ENCODE measurements at regions not wholly inside any gene's neighbourhood (a gene's known extent, or its start where the extent isn't known, plus 50 kb on each side); places are given as distances from the start of the nearest gene placed in this dataset.
"Not testable (repeated sequence)": the region's sequence is repeated elsewhere in the genome, so short reads cannot be mapped to it uniquely, and the experiment has no call there.

DNA sequence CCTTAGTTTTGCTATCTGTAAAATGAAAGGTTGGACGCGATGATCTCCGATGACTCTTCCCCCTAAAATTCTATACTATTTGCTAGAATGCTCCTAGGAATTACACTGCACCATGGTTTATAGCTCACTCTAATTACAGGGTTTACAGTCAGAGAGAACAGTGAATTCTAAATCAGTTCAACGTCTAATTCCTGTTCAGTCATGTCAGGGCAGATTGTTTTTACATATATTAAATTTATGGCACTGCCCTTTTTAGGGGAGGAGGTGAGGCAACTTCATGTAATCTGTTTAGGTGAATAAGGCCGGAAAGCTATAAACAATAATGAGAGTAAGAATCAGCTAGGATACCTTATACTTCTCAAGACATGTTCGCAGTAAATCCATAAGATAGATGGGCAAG is 293.9 kb downstream of the BAMBI start:
- DNase-seq, result no peak

DNA sequence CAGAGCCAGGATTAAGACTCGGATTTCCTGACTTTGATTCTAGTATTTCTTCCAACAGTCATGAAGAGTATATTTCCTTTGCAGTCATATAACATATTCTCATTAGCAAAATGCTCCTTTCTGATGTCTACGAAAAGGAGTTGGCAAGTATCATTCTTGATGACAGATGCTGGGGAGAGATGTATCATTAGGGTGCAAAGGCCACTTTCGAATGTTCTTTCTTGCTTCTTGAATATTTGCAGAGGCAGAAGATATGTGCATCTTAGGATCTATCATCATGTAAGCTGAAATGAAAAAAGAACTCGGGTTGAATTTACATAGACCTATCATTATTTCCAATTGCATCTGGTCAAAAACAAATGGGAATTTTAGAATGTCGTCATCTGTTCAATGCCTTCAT is 294.4 kb downstream of the BAMBI start:
- no peak for DNase-seq

DNA sequence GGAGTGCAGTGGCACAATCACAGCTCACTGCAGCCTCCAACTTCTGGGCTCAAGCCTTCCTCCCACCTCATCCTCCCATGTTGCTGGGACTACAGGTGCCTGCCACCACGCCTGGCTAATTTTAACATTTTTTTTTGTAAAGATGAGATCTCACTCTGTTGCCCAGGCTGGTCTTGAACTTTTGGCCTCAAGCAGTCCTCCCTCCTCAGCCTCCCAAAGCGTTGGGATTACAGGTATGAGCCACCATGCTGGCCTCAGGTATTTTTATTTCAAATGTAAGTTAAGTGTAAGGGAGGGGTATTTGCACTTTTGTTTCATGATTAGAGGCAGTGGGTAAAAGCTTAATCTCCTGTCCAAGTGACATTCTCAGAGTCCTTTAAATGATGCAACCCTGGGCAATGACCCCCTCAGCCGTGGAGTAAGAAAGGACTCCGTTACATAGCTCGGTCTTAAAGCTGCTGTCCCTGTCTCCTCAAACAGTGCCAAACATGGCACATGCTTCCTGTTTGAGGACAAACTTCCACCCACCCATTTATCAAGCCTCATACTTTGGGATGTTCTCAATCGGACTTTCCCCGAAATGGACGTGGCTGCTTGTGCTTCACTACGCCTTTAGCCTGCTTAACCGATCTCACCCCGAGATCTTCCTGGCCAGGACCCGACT is 296.1 kb downstream of the BAMBI start:
- no peak for DNase-seq

DNA sequence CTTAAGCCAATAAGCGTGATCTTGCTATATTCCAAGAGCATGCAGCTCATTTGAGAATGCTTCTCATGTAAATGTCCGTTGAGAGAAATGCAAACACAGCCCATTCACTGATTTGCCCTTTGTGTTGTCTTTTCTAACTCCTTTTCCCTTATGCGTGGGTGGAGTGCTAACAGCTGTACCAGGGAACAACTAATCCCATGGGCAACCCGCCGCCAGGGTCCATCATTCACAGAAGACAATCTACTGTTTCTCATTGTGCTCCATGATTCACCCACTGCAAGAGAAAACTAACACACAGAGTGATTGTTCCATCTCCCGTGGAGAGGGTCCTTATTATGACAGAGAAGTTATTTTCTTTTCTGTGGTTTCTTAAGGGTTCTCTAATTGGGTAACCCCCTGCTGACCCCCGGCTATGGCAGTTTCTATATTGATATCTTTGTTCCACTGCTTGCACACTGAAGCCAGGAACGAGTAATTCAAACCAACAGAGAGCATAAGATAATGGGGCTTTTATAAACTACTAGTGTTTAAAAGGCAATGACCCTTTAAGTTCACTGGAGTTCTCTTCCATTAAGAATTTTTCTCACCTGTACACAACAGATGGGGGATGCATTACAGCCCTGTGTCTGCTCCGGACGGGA is 298.7 kb downstream of the BAMBI start:
- DNase-seq, result no peak

DNA sequence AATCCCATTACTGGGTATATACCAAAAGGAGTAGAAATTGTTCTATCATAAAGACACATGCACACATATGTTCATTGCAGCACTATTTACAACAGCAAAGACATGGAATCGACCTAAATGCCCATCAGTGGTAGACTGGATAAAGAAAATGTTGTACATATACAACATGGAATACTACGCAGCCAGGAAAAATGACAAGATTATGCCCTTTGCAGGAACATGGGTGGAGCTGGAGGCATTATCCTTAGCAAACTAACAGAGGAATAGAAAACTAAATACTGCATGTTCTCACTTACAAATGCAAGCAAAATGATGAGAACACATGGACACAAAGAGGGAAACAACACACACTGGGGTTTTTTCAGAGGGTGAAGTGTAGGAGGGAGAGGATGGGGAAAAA is 300.2 kb downstream of the BAMBI start:
- no peak for DNase-seq

DNA sequence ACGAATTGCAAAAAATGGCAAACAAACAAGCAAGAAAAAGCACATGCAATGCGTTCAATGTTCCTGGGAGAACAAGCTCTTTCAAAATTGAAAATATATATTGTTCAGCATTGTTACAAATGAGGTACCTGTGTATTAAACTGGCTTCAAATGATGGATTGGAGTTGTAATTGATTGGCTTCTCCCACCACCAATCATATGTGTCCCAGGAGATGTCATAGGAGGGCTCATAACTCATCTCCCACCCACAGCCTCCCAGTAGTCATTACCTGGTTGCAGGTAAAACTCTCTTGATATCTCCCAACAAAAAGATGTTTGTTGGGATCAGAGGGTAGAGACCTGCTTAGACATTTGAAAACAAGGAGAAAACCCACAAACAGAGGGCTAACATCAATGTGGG is 302.9 kb downstream of the BAMBI start:
- no peak for DNase-seq

DNA sequence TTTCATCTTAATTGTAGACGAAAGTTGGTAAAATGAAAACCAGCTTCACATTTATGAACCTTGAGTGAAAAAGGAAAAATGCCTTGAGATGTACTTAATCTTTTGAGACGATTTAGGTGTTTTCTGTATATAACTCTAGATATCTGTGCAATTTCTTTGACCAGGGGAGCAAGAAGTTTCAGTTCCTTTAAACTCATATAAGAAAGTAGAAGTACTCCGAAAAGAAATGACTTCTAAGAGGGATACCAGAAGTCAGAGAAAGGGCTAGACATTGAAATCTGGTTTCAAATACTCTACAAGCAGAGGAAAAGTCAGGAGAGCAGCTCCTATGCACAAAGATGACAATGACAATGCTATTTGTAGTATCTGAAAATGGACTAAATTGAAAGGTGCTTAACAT is 303.7 kb downstream of the BAMBI start:
- DNase-seq, result no peak

DNA sequence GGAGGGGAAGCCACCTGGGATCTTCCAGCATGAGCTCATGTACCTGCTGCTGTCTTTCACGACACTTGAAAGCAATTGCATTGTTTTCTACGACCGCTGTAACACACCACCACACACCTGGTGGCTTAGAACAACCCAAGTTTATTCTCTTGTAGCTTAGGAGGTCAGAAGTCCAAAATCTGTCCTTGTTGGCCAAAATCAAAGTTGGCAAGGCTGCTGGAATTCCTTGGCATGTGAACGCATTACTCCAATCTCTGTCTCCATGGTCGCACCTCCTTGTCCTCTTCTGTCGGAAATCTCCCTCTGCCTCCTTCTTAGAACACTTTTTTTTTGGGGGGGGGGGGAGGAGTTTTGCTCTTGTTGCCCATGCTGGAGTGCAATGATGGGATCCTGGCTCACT is 305.7 kb downstream of the BAMBI start:
- no peak for DNase-seq

DNA sequence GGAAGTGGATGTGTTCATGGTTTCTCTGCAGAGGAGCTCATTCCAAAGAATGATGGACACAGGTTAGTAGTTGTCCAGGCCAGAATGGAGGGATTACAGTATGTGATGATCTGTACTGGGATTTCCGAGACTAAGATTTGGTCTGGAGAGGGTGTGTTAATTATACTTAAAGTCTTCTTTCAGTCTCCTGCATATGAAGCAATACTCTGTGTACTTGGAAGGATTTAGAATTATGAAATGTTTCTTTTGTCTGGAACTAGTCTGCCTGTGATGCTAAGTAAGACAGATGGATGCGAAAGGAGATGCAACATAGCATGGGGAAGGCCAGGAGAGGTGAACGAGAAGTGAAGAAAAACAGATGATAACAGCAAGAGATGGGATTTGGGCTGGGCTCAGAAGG is 305.1 kb upstream of the LYZL1 start:
- DNase-seq, result no peak

DNA sequence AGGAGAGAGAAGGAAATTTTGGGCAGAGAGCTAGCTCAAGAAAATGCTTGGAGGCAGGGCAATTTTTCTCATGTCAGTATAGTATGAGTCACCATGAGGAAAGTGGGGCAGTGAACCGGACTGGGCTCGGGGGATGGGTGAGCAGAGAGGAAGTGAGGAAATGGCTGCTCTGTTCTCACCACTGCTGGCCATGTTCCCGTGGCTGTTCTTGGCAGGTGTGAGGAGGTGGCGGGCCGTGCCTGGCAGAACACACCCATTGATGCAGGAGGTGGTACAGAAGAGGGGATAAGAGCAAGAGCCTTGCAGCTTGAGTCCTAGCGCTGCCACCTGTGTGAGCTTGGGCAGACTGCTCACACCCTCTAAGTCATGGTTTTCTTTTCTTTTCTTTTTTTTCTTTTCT is 304.4 kb upstream of the LYZL1 start:
- no peak for DNase-seq

DNA sequence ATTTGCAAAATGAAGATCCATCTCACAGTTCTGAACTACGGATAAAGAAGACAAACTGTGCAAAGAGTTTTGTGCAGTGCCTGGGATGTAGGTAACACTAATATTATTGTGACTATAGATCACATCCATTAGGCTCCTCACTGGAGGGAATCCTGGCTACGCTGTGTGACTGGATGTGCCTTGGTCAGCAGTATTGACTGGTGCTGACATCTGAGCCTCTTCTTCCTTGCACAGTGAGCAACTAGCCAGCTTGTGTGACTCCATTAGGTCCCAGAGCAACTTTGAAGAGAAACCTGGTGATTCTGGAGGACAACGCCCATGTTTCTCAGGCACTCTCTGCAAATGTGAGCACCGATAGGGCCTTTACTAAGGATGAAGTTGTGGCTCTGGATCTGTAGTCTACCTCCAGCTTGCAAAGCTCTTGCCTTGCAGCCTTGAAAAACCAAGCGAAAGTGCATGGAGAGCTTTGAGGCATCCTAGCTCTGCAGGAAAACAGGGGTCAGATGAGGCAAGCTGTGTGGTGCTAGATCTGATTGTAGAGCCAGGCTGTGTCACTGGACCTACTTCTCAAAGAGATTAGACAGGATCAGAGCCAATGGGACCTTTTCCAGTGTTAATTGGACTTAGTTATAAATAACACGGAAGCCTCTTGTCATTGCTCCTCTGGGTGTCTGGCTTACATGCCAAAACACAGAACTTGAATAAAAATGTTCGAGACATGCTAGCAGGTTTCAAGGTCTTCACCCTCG is 303.6 kb upstream of the LYZL1 start:
- DNase-seq, result no peak

DNA sequence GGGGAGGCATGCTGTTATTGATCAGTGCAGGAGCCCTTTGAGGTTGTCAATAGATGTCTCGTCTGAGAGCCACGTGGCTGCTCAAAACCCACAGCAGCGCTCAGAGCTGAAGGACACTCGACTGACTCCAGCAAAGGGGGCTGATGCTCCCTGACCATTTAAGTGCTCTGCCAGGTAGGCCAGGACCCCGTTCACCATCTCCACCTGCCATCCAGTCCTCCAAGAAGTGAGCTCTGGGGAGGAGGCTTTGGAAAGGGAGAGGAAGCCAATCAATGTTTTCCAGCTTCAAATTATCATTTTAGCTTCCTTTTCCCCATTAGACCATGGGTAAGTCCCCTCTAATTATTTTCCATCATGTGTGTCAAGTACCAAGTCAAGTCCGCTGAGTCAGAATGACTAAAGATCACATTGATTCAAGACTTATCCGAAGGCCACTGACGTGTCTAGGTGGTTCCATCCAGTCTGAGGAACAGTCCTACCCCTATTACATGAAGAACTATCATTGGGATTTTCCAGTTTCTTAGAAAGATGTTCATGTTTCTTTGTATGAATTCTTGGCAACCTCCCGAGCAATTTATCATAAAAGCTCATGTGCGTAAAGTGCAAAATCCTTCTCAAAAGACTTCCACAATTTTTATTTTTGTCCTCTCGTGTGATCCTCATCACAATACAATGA is 302.6 kb upstream of the LYZL1 start:
- no peak for DNase-seq

DNA sequence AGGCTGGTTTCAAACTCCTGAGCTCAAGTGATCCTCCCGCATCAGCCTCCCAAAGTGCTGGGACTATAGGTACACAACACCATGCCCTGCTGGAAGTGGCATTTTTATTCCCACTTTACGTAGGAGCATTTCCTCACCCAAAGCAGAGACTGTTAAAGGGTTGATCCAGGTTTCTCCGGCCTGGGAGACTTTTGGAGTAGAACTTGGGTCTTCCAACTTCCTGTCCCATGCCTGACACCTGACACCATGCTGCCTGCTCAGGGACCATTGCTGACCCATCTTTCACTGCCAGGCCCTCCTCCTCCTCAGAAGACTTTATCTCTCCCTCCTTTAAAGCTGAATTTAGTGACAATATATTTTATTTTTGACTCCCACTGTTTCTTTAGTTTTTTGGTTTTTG is 302.0 kb upstream of the LYZL1 start:
- DNase-seq, result no peak

DNA sequence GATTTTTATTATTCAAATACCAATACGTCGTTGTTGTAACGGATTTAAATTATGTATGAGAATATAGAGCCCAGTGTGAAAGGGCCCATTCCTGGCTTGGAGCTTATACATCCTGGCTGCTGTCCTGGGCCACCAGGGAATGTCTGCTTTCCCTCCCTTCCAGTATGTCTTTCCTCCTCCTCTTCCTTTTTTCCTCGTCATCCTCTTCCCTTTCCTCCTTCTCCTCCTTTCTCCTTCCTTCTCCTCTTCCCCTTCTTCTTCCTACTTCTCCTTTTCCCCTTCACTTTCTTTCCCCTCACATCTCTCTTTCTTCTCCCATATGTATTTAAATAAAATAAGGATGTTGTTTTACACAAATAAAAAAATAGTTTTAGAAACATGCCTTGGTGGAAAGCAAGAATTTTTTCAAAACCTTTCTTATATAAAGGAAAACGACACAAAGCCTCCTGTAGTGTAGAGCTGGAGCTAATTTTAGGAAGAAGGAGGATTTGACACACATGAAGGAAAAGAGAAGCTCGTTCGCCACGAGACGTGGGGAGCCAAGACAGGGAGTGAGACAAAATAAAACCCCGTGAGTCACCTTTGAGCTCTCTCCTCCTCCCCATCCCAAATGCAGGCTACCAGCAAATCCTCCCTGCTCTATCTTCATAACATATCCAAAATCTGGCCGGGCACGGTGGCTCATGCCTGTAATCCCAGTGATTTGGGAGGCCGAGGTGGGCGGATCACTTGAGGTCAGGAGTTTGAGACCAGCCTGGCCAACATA is 301.1 kb upstream of the LYZL1 start:
- DNase-seq, result no peak

DNA sequence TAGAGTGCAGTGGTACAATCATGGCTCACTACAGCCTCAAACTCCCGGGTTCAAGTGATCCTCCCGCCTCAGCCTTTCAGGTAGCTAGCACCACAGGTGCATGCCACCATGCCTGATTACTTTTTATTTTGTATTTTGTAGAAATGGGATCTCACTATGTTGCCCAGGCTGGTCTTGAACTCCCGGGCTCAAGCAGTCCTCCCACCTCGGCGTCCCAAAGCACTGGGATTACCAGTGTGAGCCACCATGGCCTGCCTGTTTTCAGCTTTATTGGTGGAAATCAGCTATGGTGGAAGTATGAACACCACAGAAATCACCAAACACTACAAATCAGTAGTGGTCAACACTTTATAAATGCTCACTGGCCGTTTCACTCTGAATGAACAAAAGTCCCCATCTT is 299.9 kb upstream of the LYZL1 start:
- no peak for DNase-seq

DNA sequence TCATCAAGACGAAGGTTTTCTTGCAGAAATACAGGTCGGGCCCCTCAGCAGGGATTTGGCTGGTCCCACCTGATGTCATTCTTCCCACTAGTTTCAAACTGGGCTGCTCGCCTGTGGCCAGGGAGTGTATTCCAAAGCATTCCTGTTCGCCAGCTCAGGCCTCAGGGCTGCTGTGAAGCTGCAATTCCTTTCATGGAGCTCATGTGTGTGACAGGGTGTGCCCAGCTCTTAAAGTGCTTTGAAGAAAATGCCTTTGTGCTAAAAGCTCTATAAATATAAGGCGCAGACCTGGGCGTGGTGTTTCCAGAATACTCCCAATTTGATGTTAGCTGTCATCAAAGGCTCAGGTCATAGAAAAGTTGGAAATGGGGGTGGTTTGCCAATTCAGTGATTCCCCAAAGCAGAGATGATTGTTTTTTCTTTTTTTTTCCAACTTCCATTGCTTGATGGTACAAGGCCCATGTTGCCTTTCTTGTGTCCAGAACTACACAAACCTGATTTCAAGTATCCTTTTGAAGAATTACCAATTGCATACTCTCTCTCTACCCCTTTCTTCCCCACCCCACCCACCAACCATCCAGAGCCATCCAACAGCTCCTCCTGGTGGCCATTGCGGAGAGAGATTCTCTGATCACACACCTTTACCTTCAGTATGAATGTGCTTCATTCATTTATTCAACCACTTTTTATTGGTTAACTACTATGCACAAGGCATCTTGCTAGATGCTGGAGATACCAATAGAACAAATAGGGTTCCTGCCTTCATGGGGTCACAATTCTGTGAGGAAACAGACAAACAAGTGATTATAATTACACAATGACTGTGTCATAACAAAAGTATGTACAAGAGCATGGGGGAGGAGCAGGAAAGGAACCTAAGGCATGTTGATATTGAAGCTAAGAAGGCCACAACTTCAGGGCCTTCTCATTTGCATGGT is 297.3 kb upstream of the LYZL1 start:
- peak; percentile 20 for DNase-seq

DNA sequence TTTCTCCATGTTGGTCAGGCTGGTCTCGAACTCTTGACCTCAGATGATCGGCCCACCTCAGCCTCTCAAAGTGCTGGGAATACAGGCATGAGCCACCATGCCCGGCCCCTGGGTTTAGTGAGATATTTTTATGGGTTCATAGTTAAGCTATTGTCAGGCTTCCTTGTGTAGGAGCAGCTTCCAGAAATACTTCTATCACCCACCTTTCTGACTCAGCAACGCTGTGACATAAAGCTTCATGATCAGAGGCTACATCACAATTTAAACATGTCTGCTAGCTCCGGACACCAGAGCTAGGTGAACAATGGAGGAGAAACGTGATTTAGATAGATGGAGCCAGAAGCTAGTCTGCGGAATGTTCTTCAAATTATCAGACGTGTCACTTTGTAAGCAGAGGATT is 295.8 kb upstream of the LYZL1 start:
- DNase-seq, result no peak

DNA sequence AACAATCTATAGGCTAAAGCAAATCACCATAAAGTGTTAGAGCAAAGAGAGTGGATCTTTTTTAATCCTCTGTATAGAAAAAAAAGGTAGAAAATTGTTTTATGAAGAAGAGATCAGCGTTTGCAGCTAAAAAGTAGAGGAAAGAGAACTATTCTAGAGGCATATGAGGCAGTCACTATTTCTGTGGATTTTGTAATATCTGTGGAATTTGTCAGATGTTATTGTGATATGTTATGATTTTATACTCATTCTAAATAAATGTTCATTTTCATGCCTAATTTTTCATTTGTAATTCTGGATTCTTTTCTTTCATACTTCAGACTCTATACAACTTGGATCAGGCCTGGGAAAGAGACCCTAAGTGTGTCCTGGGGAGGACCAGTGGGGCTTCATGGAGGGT is 295.0 kb upstream of the LYZL1 start:
- DNase-seq, result no peak

DNA sequence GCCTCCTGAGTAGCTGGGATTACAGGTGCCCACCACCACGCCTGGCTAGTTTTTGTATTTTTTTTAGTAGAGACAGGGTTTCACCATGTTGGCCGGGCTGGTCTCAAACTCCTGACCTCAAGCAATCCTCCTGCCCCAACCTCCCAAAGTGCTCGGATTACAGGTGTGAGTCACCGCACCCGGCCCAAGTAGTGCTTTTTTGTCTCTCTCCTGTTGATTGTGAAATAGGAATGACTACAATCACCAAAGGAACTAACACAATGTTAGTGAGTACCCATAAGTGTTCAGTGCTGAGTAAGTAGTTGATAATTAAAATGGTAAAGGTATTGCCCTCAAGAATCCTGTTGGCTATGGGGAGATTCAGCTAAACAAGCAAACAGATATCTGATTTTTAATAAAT is 294.1 kb upstream of the LYZL1 start:
- DNase-seq, result not testable (repeated sequence)

DNA sequence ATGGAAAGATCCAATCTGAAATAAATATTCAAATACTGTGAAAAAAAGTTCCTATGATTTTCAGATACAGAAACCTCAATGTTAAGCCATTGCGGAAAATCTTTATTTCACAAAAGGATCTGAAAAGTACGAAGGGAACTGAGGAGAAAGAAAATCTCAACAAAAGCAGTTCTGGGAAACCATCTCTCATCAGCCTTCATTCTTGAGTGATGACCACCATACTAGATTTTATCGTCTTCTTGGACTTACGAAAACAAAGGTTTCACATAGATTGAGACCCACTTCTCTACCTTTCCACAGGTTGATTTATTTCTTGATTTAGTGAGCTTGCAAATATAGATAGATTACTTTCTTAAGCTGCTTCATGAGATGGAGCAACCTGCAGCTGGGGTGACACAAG is 293.4 kb upstream of the LYZL1 start:
- DNase-seq, result no peak

DNA sequence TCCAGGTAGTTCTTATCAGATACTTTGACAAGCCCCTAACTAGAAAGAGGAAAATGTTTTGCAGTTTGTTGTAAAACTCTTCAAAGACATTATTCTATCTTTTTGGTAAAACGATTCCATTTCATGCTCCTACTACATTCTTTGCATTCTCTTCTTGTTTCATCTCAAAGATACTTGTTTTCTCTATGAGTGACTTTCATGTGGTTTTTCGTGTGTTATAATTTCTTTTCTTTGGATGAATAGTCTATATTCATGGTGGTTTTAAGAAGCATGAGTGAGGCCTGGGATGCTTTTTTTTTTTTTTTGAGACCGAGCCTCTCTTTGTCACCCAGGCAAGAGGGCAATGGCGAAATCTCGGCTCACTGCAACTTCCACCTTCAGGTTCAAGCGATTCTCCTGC is 292.5 kb upstream of the LYZL1 start:
- no peak for DNase-seq

Data from activated CD8-positive, alpha-beta memory T cell treated with anti-CD3 and anti-CD28 coated beads, Interleukin-2, amount 50 U/mL, for 4 hours (primary cell).